NT2/D1 (cell line): ENCODE measurements at regions not wholly inside any gene's neighbourhood (a gene's known extent, or its start where the extent isn't known, plus 50 kb on each side); places are given as distances from the start of the nearest gene placed in this dataset.

Source experiments
- DNase-seq: peaks from one replicate; pipeline ENCODE4 v3.0.0-alpha.2; 2011; ENCODE audit warnings: low read depth, low spot score
- H3K27me3 ChIP-seq: 2 replicates; pipeline ENCODE4 v1.6.0; 2011; ENCODE audit warnings: mild to moderate bottlenecking; ENCODE audit not compliant: insufficient read length, insufficient read depth
- H3K36me3 ChIP-seq: 2 replicates; pipeline ENCODE4 v1.6.1; 2011; ENCODE audit warnings: mild to moderate bottlenecking, low read length, mixed read lengths; ENCODE audit not compliant: insufficient read depth, insufficient read length
- H3K4me1 ChIP-seq: 2 replicates; pipeline ENCODE4 v1.5.1; 2011; ENCODE audit not compliant: insufficient read depth, insufficient read length
- H3K4me3 ChIP-seq: 2 replicates; pipeline ENCODE4 v1.5.1; 2011; ENCODE audit warnings: low read depth; ENCODE audit not compliant: insufficient read length
- H3K9ac ChIP-seq: 2 replicates; pipeline ENCODE4 v1.6.0; 2011; ENCODE audit warnings: low read depth; ENCODE audit not compliant: insufficient read length
- H3K9me3 ChIP-seq: 2 replicates; pipeline ENCODE4 v1.5.1; 2011; ENCODE audit warnings: mild to moderate bottlenecking, low read length; ENCODE audit not compliant: insufficient read depth
- SUZ12 ChIP-seq: IDR thresholded peaks from 2 replicates; pipeline ENCODE4 v1.6.1; 2011; ENCODE audit not compliant: insufficient read length, insufficient read depth; ENCODE audit errors: extremely low read depth
- YY1 ChIP-seq: IDR thresholded peaks from 2 replicates; pipeline ENCODE4 v1.6.1; 2011; ENCODE audit not compliant: insufficient read length, insufficient read depth
- ZNF274 ChIP-seq: IDR thresholded peaks from 2 replicates; pipeline ENCODE4 v1.6.1; 2011; ENCODE audit warnings: mild to moderate bottlenecking, low read depth, low read length

DNA sequence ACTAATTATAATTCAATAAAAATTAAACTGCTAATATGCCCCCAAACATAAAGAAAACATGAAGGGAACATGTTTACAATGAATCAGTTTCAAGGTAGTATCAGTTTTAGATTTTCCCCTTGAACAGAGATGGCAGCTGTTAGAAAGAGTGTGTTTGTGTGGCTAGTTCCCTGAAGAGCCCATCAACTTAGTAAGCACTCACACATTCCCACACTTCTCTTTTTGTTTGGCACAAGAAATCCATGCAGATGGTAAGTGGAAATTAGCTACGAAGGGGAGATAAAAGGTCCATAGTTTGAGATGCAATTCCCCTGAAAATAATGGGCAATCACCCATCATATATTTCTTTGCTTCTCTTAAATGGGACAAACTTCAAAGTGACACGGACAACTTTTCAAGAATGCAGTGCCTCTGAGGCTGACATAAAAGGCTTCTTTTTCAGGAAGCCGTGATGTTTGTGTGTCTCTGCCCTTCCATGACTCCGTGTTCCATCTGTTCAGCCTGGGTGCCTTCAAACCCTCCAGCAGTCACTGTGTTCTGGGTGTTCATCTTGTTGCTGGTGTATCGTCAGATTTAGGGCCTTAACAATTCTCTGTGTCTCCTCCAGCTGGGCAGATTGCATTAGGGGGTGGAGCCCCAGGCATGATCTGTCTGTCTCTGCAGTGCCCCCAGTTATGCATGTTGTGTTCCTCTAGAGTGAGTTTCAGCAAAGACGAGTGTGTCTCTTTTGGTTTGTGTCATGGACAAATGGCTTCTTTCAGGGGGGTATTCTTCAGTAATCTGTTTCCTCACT, 259.5 kb upstream of the NPY start:
- Histone ChIP-seq H3K9me3 (no peaks in the 10 kb centered on the region), H3K4me3 (no peak overlapping the region), H3K27me3 (no peaks in the 10 kb centered on the region), H3K4me1 (peaks cover 7% of the 10 kb centered on the region), H3K9ac (no peak overlapping the region), H3K36me3 (no peaks in the 10 kb centered on the region)
- TF ChIP-seq ZNF274 (no peak), SUZ12 (no peak), YY1 (no peak)
- no peak for DNase-seq

DNA sequence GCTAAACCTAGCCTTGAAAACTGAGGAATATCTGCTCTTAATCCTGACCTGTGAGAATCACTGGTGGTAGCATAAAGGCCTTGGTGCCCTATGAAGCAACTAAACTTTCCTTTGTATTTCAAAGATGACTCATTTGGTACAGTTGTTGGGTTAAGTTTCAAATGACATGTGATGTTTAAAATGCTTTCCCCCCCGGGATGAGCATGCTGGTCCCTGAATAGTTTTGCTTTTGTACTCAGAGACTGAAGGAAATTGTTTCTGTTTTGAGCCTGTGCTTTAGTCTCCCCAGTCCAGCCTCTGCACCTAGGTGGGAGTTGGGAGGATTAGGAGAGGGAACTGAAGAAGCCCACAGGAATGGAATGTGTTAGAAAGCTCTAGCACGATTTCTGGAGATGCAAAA, 258.9 kb upstream of the NPY start:
- Histone ChIP-seq H3K4me1 (peaks cover 7% of the 10 kb centered on the region), H3K4me3 (no peak overlapping the region)
- TF ChIP-seq ZNF274: no peak
- no peak for TF ChIP-seq YY1
- TF ChIP-seq SUZ12: no peak

DNA sequence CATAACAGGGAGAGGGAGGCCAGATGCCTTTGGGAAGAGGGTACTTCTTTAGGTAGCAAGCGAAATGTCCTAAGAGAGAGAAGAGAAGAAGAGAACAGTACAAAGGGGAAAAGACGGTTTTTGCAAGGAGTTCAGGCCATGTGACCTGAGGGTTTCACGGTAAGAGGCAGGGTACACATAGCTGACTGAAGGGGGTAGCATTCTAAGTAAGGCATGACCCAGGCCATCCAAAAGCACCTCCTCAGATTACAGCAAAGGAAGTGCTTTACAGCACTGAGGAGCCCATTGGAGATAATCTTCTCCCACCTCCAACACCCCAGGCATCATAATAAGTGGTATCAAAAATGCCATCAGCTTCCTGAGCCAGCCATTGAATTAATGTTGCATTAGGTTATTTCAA, 258.2 kb upstream of the NPY start:
- Histone ChIP-seq H3K36me3 (no peaks in the 10 kb centered on the region), H3K4me1 (peaks cover 7% of the 10 kb centered on the region), H3K9me3 (no peaks in the 10 kb centered on the region), H3K27me3 (no peaks in the 10 kb centered on the region), H3K4me3 (no peak overlapping the region), H3K9ac (no peak overlapping the region)
- TF ChIP-seq SUZ12: no peak
- TF ChIP-seq YY1: no peak
- peak; percentile 42 for DNase-seq

More for the DNA sequence above, 258.9 kb upstream of the NPY start:
- H3K9ac ChIP-seq: no peak overlapping the region
- H3K36me3 ChIP-seq: no peaks in the 10 kb centered on the region
- H3K27me3 ChIP-seq: no peaks in the 10 kb centered on the region
- peak; percentile 74 for DNase-seq
- H3K9me3 ChIP-seq: no peaks in the 10 kb centered on the region

DNA sequence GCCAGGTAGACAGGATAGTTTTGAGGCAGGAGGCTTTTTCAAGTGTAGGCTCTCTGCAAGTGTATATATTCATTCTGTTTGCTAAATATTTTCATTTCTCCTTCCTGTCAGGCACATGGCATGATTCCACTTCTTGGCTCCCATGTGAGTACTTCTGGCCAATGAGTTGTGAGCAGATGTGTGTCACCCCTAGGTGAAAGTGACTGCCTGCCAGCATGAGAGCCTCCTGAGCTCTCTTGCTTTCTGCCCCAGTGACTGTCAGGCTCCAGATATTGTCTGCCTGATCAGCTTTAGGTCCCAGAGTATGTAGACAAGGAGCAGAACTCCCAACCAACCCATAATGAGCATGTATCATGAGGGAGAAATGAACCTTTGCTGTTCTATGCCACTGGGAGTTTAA, 257.6 kb upstream of the NPY start:
- H3K27me3 ChIP-seq: no peaks in the 10 kb centered on the region
- no peak overlapping the region for H3K9ac ChIP-seq
- H3K36me3 ChIP-seq: no peaks in the 10 kb centered on the region
- no peak for DNase-seq
- no peak overlapping the region for H3K4me3 ChIP-seq
- H3K4me1 ChIP-seq: peaks cover 7% of the 10 kb centered on the region
- TF ChIP-seq SUZ12 (no peak), YY1 (no peak), ZNF274 (no peak)
- no peaks in the 10 kb centered on the region for H3K9me3 ChIP-seq

DNA sequence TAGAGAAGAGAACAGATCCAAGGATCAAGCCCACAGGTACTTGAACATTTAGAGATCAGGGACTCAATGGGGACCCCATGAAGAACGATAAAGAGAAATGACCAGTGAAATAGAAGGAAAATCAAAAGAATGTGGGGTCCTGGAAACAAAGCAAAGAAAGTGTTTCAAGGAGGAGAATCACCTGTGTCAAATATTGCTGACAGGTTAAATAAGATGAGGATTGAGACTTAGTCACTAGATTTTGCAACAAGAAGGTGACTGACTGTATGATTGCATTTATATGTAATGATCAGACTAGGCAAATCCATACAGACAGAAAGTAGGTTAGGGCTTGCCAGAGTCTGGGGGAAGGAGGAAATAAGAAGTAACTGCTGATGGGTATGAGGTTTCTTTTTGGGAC, 254.9 kb upstream of the NPY start:
- Histone ChIP-seq H3K4me1 (peaks cover 7% of the 10 kb centered on the region), H3K4me3 (no peak overlapping the region), H3K9ac (no peak overlapping the region), H3K9me3 (no peaks in the 10 kb centered on the region), H3K27me3 (no peaks in the 10 kb centered on the region), H3K36me3 (no peaks in the 10 kb centered on the region)
- DNase-seq: no peak
- TF ChIP-seq SUZ12: no peak
- TF ChIP-seq ZNF274: no peak
- no peak for TF ChIP-seq YY1

DNA sequence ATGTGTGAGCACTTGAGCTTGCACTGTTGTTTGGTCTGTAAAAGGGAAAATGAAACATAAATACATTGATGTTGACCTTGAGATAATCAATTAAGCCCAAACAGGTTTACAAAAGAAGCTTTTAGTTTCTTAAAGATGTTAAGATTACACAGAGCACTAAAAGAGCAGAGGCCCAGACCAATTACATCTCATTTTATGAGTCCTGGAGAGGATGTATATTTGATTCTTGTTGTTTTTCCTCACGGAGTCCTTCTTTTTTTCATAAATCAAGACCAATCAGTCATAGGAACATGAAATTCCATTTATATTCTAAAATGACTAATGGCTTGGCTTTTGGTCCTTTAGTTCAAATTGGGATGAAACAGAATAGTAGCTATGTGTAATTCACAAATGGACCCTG, 249.7 kb upstream of the NPY start:
- Histone ChIP-seq H3K9ac (no peak overlapping the region), H3K9me3 (no peaks in the 10 kb centered on the region), H3K36me3 (no peaks in the 10 kb centered on the region), H3K4me3 (no peak overlapping the region), H3K27me3 (no peaks in the 10 kb centered on the region), H3K4me1 (no peaks in the 10 kb centered on the region)
- TF ChIP-seq SUZ12 (no peak), YY1 (no peak), ZNF274 (no peak)
- no peak for DNase-seq

DNA sequence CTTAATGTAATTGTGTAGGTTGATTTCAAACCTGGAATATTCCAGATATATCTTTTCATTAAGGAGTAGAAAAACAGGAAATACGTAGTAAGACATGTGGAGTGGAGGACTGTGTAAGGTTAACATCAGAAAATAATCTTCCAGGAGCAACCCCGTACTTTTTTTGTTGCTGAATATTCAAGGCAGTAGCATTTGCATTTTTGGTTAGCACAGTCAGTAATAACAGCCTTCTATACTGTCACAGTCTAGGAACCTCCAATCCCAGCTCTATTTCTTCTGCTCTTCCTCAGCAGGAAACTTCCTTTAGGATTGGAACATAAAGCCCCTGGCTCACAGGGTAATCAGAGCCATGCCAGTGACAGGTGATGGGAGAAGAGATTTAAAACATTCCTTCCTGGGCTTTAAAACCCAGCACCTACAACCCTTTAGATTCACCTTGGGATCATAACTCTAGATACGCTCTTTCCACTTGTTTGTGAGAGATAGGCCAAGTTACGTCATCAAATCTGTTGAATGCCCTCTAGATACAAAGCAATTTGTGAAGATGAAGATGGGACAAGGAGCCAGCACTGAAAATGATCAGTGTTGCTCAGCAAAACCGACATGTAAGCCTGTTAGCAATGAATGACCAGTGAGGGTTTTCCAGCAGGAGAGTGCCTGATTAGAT, 248.5 kb upstream of the NPY start:
- Histone ChIP-seq H3K4me3 (no peak overlapping the region), H3K36me3 (no peaks in the 10 kb centered on the region), H3K9me3 (no peaks in the 10 kb centered on the region), H3K4me1 (no peaks in the 10 kb centered on the region), H3K27me3 (no peaks in the 10 kb centered on the region), H3K9ac (no peak overlapping the region)
- no peak for DNase-seq
- no peak for TF ChIP-seq ZNF274
- TF ChIP-seq SUZ12: no peak
- no peak for TF ChIP-seq YY1
